Activated naive CD8-positive, alpha-beta T cell treated with anti-CD3 and anti-CD28 coated beads, Interleukin-2, amount 10 ng/mL, durations not matched to agents 7 days and 5 days (primary cell): ENCODE measurements at regions not wholly inside any gene's neighbourhood (a gene's known extent, or its start where the extent isn't known, plus 50 kb on each side); places are given as distances from the start of the nearest gene placed in this dataset.

ENCODE experiments used
- ATAC-seq: fragments of 150-1000 bp; cut with Tn5 transposase; one replicate; pipeline ENCODE4 v1.10.0; 2021; ENCODE audit warnings: low read depth, moderate library complexity
- POLR2A ChIA-PET: fragments of 350-600 bp; sonication (Branson Sonifier 250); formaldehyde crosslinking; loops from one replicate; lab custom pipeline; 2021; ENCODE audit warnings: antibody characterized with exemption; lab: Charles Lee
- DNase-seq: peaks from one replicate; pipeline ENCODE4 v3.0.0; 2021
- H3K27ac Mint-ChIP-seq: one replicate; pipeline ENCODE4 v1.8.0; 2022; ENCODE audit warnings: mild to moderate bottlenecking, mixed read lengths
- H3K27me3 Mint-ChIP-seq: one replicate; pipeline ENCODE4 v1.8.0; 2022; ENCODE audit warnings: mild to moderate bottlenecking, moderate library complexity, mixed read lengths
- H3K36me3 Mint-ChIP-seq: one replicate; pipeline ENCODE4 v1.8.0; 2021; ENCODE audit warnings: mild to moderate bottlenecking, mixed read lengths
- H3K4me1 Mint-ChIP-seq: one replicate; pipeline ENCODE4 v1.8.0; 2021; ENCODE audit warnings: mixed read lengths
- H3K4me3 Mint-ChIP-seq: one replicate; pipeline ENCODE4 v1.8.0; 2022; ENCODE audit warnings: mild to moderate bottlenecking, moderate library complexity, mixed read lengths
- H3K9me3 Mint-ChIP-seq: one replicate; pipeline ENCODE4 v1.8.0; 2021; ENCODE audit warnings: mixed read lengths

DNA sequence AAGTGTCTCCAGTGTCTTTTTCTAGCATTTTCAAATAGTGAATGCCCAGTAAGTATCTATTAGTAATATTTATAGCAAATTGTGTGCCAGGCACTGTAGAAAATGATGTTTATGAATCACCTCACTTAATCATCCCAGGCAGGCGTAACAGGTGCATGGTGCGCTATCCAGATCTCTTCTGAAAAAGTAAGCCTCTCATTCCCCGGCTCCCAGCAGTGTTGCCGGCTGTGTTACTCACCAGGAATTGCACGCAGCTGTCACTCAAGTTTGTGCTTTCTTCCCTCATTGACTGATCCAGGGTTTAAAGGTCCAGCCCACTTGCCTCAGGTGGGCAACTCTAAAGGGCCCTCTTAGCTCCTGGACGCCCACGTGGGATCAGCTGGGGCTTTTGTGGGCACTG is 173.8 kb upstream of the RASSF8 start:
- Mint-ChIP-seq H3K36me3 (no peaks in the 10 kb centered on the region), H3K4me1 (no peaks in the 10 kb centered on the region), H3K27ac (no peak overlapping the region), H3K4me3 (no peak overlapping the region), H3K27me3 (peaks cover 3% of the 10 kb centered on the region), H3K9me3 (no peaks in the 10 kb centered on the region)
- ATAC-seq (no peak), DNase-seq (no peak)
- POLR2A ChIA-PET, result no interaction called here

GRCh38 chr12:25785134-25785533 is 173.3 kb upstream of the RASSF8 start:
- Mint-ChIP-seq H3K4me1 (no peaks in the 10 kb centered on the region), H3K9me3 (no peaks in the 10 kb centered on the region), H3K36me3 (no peaks in the 10 kb centered on the region), H3K27me3 (peaks cover 2% of the 10 kb centered on the region), H3K4me3 (no peak overlapping the region), H3K27ac (no peak overlapping the region)
- no peak for ATAC-seq
- DNase-seq, result no peak
- POLR2A ChIA-PET, result no interaction called here

DNA sequence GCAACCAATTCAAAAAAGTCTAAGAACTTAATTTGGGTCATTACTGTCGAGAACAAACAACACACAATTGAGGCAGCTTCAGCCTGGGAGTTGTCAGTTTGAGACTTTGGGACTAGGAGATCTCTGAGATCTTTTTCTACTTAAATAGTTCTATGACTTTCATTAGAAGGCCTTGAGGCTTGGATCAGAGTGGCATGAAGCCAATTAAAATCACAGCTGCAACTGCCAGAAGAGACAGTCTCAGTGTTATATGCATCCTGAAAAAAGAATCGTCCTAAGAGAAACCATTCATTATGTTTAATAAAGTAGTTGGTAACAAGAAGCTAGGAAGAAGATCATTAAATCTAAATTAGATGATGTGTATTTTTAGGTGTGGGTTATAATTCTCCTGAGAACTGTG is 170.8 kb upstream of the RASSF8 start:
- POLR2A ChIA-PET, result no interaction called here
- no peak overlapping the region for H3K4me3 Mint-ChIP-seq
- H3K9me3 Mint-ChIP-seq, result no peaks in the 10 kb centered on the region
- peaks cover 2% of the 10 kb centered on the region for H3K27me3 Mint-ChIP-seq
- no peak overlapping the region for H3K27ac Mint-ChIP-seq
- ATAC-seq (no peak), DNase-seq (no peak)
- H3K36me3 Mint-ChIP-seq, result no peaks in the 10 kb centered on the region
- no peaks in the 10 kb centered on the region for H3K4me1 Mint-ChIP-seq

DNA sequence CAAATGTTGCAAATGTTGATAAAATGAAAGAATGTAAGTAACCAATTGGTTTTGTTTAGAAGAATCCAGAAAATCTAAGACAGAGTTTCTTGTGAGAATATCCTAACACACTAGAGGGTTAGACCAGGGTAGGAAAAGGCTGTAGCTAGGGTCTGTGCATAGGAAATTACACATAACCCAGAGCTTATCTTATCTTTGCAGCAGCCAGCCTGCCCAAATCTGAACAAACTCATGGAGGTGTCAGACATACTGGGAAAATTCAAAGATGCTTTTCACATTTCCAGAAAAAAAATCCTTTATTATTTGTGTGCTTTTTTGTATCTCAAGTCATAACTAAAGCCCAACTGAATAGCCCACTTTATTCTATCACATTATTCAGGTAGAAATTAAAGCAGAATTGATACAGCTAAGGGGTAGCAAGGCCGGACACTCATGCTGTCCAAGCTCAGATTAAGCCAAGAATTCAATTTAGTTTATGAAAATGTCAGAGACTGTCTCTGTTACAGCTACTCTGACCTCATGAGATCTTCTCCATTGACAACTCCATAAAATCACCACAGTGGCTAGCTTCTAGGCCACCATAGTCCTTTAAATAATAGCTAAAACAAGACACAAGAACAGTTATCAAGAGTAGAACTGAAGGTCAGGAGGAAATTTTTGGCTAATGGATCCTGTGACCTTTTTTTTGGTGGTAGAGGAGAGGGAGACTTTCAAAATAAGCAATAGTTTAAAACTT is 169.6 kb upstream of the RASSF8 start:
- Mint-ChIP-seq H3K4me3 (no peak overlapping the region), H3K4me1 (no peaks in the 10 kb centered on the region), H3K9me3 (no peaks in the 10 kb centered on the region), H3K27me3 (peaks cover 3% of the 10 kb centered on the region), H3K27ac (no peak overlapping the region), H3K36me3 (no peaks in the 10 kb centered on the region)
- POLR2A ChIA-PET, result no interaction called here
- DNase-seq (no peak), ATAC-seq (no peak)

GRCh38 chr12:25789541-25789944 is 168.9 kb upstream of the RASSF8 start:
- DNase-seq (no peak), ATAC-seq (no peak)
- Mint-ChIP-seq H3K27me3 (peaks cover 4% of the 10 kb centered on the region), H3K4me1 (no peaks in the 10 kb centered on the region), H3K4me3 (no peak overlapping the region), H3K27ac (no peak overlapping the region), H3K36me3 (no peaks in the 10 kb centered on the region), H3K9me3 (no peaks in the 10 kb centered on the region)
- POLR2A ChIA-PET, result no interaction called here

GRCh38 chr12:25792031-25792430 is 166.5 kb upstream of the RASSF8 start:
- ATAC-seq (no peak), DNase-seq (no peak)
- no peaks in the 10 kb centered on the region for H3K36me3 Mint-ChIP-seq
- no peak overlapping the region for H3K27ac Mint-ChIP-seq
- H3K4me1 Mint-ChIP-seq, result no peaks in the 10 kb centered on the region
- no peaks in the 10 kb centered on the region for H3K9me3 Mint-ChIP-seq
- no peak overlapping the region for H3K4me3 Mint-ChIP-seq
- peaks cover 2% of the 10 kb centered on the region for H3K27me3 Mint-ChIP-seq
- POLR2A ChIA-PET, result no interaction called here

DNA sequence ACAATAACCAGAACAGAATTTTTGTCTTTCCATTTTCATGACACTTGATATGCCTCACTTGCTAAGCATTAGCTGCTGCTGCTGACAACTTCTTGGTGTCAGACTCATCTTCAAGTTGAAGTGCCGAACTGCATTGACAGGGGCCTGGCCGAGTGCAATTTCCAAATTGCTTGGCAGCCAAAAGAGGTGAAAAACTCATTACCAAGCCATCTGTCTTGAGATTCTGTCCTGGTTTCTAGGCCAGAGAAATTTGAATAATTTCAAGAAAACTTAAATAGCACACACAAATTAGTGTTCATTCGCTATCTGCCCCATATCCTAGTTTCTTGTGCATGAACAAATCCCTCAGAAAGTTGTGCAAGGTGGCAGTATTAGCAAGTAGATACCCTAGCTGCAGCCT is 165.3 kb upstream of the RASSF8 start:
- no peak for DNase-seq
- Mint-ChIP-seq H3K27me3 (peaks cover 2% of the 10 kb centered on the region), H3K27ac (no peak overlapping the region), H3K9me3 (no peaks in the 10 kb centered on the region), H3K4me1 (no peaks in the 10 kb centered on the region), H3K4me3 (no peak overlapping the region), H3K36me3 (no peaks in the 10 kb centered on the region)
- ATAC-seq, result no peak
- POLR2A ChIA-PET, result no interaction called here

GRCh38 chr12:25794571-25794970 is 163.9 kb upstream of the RASSF8 start:
- H3K27ac Mint-ChIP-seq, result no peak overlapping the region
- DNase-seq (no peak), ATAC-seq (no peak)
- H3K4me3 Mint-ChIP-seq, result no peak overlapping the region
- POLR2A ChIA-PET, result no interaction called here
- H3K27me3 Mint-ChIP-seq, result peaks cover 2% of the 10 kb centered on the region
- peaks cover 1% of the 10 kb centered on the region for H3K9me3 Mint-ChIP-seq
- H3K4me1 Mint-ChIP-seq, result no peaks in the 10 kb centered on the region
- no peaks in the 10 kb centered on the region for H3K36me3 Mint-ChIP-seq

DNA sequence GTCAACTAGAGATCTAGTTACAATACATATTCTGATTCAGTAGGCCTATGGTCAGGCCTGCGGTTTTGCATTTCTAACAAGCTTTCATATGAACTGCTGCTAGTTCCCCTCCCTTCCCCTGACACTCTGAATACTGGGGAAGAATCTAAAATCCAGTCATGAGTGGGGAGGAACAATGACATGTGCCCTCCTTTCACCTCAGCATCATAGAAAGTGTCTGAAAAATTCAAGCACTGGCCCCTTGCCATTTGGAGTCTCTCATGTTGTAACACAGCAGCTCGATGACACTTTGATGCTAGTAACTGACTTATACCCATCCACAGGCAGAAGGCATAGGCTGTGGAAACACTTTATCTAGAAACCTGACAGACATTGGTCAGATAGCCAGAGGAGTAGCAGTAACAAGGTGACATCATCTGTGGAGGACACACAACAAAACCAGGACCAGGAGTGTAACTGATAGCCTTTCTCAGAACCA is 161.9 kb upstream of the RASSF8 start:
- POLR2A ChIA-PET, result no interaction called here
- no peaks in the 10 kb centered on the region for H3K36me3 Mint-ChIP-seq
- DNase-seq (no peak), ATAC-seq (no peak)
- H3K27me3 Mint-ChIP-seq, result peaks cover 3% of the 10 kb centered on the region
- H3K4me3 Mint-ChIP-seq, result no peak overlapping the region
- peaks cover 1% of the 10 kb centered on the region for H3K9me3 Mint-ChIP-seq
- peaks cover 4% of the 10 kb centered on the region for H3K4me1 Mint-ChIP-seq
- H3K27ac Mint-ChIP-seq, result no peak overlapping the region

DNA sequence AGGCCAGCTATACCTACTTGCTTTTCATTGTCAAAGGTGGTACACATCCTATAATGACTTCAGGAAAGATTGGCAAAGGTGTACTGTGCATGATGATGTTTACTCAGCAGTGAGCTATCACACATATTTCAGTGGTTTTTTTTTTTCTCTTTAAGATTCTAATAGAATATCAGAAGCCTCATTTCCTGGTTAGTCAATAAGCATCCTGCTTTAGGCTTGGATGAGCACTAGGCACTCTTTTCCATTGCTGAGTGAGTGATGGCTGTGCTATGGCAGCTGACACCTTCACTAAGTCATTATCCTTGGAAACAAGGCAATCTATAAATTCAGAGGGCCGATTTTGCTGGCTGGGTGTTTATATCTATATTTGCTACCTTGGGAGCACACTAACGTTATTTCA is 161.1 kb upstream of the RASSF8 start:
- H3K4me1 Mint-ChIP-seq, result peaks cover 4% of the 10 kb centered on the region
- peaks cover 4% of the 10 kb centered on the region for H3K27me3 Mint-ChIP-seq
- POLR2A ChIA-PET, result no interaction called here
- DNase-seq (no peak), ATAC-seq (no peak)
- H3K36me3 Mint-ChIP-seq, result no peaks in the 10 kb centered on the region
- peaks cover 1% of the 10 kb centered on the region for H3K9me3 Mint-ChIP-seq
- H3K27ac Mint-ChIP-seq, result no peak overlapping the region
- H3K4me3 Mint-ChIP-seq, result no peak overlapping the region

GRCh38 chr12:25797949-25798348 is 160.5 kb upstream of the RASSF8 start:
- Mint-ChIP-seq H3K9me3 (peaks cover 1% of the 10 kb centered on the region), H3K4me3 (no peak overlapping the region), H3K27ac (no peak overlapping the region), H3K36me3 (no peaks in the 10 kb centered on the region), H3K4me1 (peaks cover 4% of the 10 kb centered on the region), H3K27me3 (peaks cover 4% of the 10 kb centered on the region)
- POLR2A ChIA-PET, result no interaction called here
- ATAC-seq, result no peak
- no peak for DNase-seq

GRCh38 chr12:25800101-25800500 is 158.4 kb upstream of the RASSF8 start:
- ATAC-seq, result no peak
- H3K9me3 Mint-ChIP-seq, result peaks cover 1% of the 10 kb centered on the region
- POLR2A ChIA-PET, result no interaction called here

DNA sequence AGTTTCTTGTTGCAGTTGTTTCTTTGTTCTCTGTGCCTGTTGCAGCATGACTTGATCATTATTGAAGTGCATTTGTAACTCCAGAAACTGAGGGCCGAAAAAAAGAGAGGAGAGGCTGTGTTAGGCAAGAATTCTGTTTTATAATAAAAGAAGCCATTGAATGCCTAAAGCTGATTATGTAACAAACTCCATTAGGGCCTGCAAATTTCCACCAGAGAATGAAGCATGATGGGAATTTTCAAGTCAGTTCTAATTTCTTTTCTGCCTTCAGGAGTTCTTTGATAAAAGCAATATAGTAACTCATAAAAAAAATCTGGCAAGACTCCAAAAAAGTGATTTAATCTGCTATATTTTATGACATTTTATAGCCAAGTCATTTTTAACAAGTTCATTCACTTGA is 156.7 kb upstream of the RASSF8 start:
- Mint-ChIP-seq H3K27ac (no peak overlapping the region), H3K4me1 (peaks cover 20% of the 10 kb centered on the region), H3K9me3 (peaks cover 1% of the 10 kb centered on the region), H3K36me3 (no peaks in the 10 kb centered on the region), H3K27me3 (peaks cover 2% of the 10 kb centered on the region), H3K4me3 (no peak overlapping the region)
- POLR2A ChIA-PET, result no interaction called here
- DNase-seq, result no peak
- ATAC-seq, result no peak

More at GRCh38 chr12:25800101-25800500, 158.4 kb upstream of the RASSF8 start:
- no peak overlapping the region for H3K27ac Mint-ChIP-seq
- H3K4me1 Mint-ChIP-seq, result peaks cover 7% of the 10 kb centered on the region
- no peak for DNase-seq
- H3K4me3 Mint-ChIP-seq, result no peak overlapping the region
- peaks cover 2% of the 10 kb centered on the region for H3K27me3 Mint-ChIP-seq
- H3K36me3 Mint-ChIP-seq, result no peaks in the 10 kb centered on the region

GRCh38 chr12:25802143-25802542 is 156.3 kb upstream of the RASSF8 start:
- Mint-ChIP-seq H3K27me3 (peaks cover 2% of the 10 kb centered on the region), H3K4me3 (no peak overlapping the region), H3K27ac (no peak overlapping the region), H3K9me3 (peaks cover 1% of the 10 kb centered on the region), H3K36me3 (no peaks in the 10 kb centered on the region), H3K4me1 (peaks cover 21% of the 10 kb centered on the region)
- no peak for ATAC-seq
- POLR2A ChIA-PET, result no interaction called here
- no peak for DNase-seq
